ENCODE measurements at regions not wholly inside any gene's neighbourhood (a gene's known extent, or its start where the extent isn't known, plus 50 kb on each side); places are given as distances from the start of the nearest gene placed in this dataset.

- no peak for DNase-seq (ENCODE audit: low read depth)
Measured at GRCh38 chr12:123041042-123041531, 60.6 kb downstream of the ARL6IP4 start.

DNA sequence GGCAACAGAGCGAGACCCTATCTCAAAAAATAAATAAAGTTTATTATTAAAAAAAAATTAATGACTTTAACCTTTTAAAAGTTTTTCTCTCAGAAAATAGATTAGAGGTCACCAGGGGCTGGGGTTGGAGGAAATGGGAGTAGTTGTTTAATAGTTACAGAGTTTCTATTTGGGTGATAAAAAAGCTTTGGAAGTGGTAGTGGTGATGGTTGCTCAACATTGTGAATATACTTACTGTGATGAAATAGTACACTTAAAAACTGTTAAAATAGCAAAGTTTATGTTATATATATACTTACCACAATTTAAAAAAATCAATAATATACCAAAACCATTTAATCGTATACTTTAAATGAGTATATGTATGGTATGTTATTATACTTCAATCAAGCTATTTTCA is 59.6 kb downstream of the ARL6IP4 start:
- no peak for DNase-seq (ENCODE audit: low read depth)

DNA sequence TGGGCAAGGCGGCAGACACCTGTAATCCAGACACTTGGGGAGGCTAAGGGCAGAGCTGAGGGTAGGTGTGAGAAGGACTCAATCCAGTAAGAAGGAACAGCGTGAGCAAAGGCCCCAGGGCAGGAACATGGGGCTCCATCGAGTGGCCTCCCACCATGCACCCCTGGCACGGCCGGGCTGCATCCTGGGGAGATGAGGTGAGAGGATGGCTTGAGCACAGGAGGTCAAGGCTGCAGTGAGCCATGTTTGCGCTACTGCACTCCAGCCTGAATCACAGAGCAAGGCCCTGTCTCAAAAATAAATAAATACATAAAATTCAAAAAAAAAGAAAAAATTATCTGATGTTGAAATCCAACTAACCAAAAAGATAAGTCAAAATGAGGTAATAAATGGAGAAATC is 58.5 kb downstream of the ARL6IP4 start:
- no peak for DNase-seq (ENCODE audit: low read depth)

GRCh38 chr12:123038486-123038885 is 58.0 kb downstream of the ARL6IP4 start:
- no peak for DNase-seq (ENCODE audit: low read depth)

DNA sequence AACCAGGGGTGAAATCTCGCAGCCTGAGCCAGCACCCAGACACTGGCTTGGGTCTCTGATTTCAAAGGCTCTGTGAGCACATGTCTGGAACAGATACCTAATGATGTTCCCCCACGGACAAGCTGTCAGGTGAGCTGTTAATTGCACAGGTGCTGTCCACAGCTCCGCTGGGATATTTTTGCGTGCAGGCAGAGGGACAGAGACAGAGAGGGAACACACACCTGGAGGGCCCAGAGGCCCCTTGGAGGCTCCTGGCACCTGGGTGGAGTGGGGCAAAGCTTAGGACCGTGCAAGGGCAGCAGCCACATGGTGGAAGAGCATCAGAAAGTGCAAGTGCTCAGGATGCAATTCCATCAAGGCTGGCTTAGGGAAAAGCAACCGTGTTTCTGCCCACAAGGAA is 57.3 kb downstream of the ARL6IP4 start:
- no peak for DNase-seq (ENCODE audit: low read depth)

DNA sequence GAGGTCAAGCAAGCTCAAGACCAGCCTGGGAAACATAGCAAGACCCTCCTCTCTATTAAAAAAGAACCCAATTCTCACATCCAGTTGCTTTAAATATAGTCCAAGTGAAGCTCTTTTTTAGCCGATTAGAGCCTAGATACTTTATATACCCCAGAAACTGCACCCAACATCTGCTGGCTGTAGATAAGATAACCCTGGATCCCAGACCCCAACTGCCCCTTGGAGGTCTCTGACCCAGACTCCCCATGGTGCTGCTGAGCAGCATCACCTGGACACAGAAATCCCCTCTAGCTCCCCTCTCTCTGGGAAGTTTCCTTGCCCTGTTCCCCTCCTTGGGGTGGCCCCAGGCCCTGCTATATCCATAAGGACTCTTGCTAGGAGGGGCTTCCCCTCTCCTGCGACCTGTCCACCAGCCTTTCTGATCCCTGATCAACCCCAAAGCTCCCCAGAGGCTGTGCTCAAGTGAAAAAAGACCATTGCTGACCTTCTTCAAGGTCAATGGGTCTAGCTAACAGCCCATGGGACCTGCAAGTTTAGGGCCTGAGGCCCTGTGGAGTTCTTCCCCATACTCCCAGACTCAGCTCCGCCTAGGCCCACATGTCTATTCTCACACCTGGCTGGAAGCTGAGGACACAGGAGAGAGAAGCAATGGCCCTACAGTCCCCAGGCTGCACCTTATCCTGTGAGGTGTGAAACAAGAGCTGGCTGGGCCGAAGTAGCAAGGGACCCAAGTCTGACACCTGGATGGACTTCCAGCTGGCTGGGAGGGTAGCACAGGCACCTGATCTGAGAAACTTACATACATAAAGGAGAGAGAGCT is 56.2 kb downstream of the ARL6IP4 start:
- no peak for DNase-seq (ENCODE audit: low read depth)

GRCh38 chr12:123035841-123036240 is 55.4 kb downstream of the ARL6IP4 start:
- DNase-seq (ENCODE audit: low read depth) = no peak

DNA sequence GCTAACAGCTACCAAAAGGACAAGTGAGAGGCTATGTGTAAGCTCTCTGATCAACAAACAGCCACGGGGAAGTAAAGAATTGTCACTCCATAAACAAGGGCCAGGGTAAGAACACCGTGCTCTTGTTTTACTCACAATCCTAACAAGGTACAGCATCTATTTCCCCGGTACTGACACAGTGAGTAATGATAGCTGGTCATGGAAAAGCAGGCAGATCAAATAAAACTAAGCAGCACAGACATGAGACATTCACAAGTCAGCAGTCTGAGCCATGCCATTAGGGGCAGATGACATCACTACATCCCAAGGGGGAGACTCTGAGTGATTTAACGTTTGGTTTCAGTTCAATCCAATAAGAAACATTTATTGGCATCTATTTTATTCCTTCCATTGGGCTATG is 54.4 kb downstream of the ARL6IP4 start:
- no peak for DNase-seq (ENCODE audit: low read depth)

- no peak for DNase-seq (ENCODE audit: low read depth)
Measured at GRCh38 chr12:123034022-123034541, 53.6 kb downstream of the ARL6IP4 start.

DNA sequence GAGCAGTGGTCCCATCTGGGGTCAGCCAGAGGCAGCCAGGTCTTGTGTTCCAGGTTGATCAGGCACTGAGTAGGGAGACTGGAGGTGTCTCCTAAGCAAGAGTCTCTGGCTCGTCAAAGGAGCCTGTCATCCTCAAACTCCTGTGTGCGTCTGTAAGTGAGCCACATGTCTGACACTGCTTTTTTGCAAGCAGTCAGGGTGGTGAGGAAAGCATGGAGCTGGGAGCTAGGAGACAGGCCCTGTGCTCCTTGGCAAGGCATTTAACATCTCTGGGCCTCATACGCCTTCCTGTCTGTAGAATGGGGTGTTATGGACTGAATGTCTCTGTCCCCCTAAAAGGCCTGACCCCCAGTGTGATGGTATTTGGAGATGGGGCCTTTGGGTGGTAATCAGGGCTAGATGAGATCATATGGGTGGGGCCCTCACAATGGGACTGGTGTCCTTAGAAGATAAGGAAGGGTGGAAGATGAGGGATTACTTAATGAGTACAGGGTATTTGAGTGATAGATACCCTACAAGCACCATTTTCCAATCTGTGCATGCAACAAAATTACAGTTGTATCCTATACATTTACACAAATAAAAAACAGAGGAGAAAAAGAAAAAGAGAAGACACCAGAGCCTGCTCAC is 53.0 kb downstream of the ARL6IP4 start:
- no peak for DNase-seq (ENCODE audit: low read depth)

DNA sequence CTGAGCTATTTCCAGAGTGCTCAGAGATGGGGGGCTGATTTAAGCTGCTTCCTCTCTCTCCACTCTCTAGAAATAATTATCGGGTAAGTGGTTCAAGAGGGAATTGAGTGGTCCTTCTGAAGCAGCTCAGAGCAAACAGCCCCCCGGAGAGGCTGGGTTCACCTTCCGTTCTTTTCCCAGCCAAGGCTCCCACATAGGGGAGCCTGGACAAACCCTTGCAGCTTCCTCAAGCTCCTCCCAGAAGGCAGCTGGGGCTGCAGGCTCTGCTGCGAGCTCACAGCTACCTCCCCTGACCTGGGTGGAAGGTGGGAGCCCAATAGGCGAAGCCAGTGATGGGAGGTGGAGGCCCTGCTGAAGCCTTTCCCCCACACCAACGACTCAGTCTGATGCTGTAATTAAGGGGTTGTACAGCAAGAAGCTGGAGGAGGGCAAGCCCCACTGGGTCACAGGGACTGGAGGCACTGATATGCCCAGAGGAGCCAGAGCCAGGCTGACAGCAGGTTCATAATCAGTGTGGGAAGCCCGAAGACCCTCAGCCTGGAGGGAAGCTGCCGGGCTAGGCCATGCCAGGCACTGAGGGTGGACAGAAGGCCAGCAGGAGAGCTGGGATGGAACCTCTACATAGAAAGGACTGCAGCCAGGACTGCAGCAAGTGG is 52.4 kb downstream of the ARL6IP4 start:
- no peak for DNase-seq (ENCODE audit: low read depth)
